GM23338 (cell line): ENCODE measurements at regions not wholly inside any gene's neighbourhood (a gene's known extent, or its start where the extent isn't known, plus 50 kb on each side); places are given as distances from the start of the nearest gene placed in this dataset.

Experiments
- CTCF ChIP-seq, 2 experiments: fragments of 200-600 bp in 1 of 2; sonication (generic) in 1 of 2; conservative IDR thresholded peaks; 2 replicates each; pipeline versions ENCODE4 v1.5.1 to v1.6.1; 2016 to 2017; ENCODE audit warnings: antibody characterized with exemption in 2 of 2, low read depth in 2 of 2, mild to moderate bottlenecking in 2 of 2, moderate library complexity in 1 of 2
- JUNB ChIP-seq: IDR thresholded peaks from one replicate; pipeline ENCODE4 v1.6.1; 2016; ENCODE audit warnings: antibody characterized with exemption; ENCODE audit not compliant: unreplicated experiment

- TF ChIP-seq JUNB (no peak), CTCF (conservative IDR thresholded peaks at IDR 0.05; ENCODE audit: low read depth in 2 of 2) (no peak)
These were observed 418.0 kb downstream of the PLK2 start for GRCh38 chr5:58041884-58042283.
